ENCODE measurements at regions not wholly inside any gene's neighbourhood (a gene's known extent, or its start where the extent isn't known, plus 50 kb on each side); places are given as distances from the start of the nearest gene placed in this dataset.

DNA sequence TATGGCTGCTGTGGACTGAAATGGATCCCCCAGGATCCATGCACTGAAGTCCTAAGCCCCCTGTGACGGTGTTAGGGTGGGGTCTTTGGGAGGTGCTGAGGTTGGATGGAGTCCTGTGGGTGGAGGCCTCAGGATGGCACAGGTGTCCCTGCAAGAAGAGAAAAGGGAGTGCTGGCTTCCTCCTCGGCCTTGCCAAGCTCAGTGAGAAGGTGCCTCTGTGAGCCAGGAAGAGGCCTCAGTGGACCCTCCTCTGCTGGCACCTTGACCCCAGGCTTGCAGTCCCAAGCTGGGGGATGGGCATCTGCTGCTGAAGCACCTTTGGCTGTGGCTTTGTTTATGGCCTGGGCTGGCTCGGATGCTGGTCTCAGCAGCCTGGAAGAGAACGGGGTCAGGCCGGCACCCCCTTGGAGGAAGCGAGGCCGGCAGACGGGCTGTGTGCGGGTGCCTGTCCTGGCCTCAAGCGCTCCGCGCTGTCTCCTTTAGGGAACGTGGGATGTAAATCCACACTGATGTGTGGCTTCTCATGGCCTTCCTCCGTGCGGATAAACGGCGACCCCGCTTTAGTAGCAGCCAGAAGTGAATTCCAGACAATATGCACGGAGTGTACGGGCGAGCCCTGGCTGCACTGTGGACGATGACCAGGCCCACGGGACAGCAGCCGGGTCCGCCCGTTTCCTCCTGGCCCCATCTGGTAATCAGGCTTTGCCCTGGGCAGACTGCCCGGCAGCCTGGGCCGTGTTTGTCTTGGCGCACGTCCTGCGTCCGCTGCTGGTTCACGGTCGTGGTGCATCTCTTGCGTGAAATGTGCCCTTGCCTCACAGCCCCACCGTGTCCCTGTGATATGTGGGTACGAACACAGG lies 182.6 kb downstream of the ERMARD start:
- TF ChIP-seq, protein P1, sequence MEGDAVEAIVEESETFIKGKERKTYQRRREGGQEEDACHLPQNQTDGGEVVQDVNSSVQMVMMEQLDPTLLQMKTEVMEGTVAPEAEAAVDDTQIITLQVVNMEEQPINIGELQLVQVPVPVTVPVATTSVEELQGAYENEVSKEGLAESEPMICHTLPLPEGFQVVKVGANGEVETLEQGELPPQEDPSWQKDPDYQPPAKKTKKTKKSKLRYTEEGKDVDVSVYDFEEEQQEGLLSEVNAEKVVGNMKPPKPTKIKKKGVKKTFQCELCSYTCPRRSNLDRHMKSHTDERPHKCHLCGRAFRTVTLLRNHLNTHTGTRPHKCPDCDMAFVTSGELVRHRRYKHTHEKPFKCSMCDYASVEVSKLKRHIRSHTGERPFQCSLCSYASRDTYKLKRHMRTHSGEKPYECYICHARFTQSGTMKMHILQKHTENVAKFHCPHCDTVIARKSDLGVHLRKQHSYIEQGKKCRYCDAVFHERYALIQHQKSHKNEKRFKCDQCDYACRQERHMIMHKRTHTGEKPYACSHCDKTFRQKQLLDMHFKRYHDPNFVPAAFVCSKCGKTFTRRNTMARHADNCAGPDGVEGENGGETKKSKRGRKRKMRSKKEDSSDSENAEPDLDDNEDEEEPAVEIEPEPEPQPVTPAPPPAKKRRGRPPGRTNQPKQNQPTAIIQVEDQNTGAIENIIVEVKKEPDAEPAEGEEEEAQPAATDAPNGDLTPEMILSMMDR (IDR thresholded peaks at IDR 0.05), result no peak
- TF ChIP-seq POLR2A (IDR thresholded peaks at IDR 0.05), result no peak
